GM12892 (cell line): ENCODE measurements at regions not wholly inside any gene's neighbourhood (a gene's known extent, or its start where the extent isn't known, plus 50 kb on each side); places are given as distances from the start of the nearest gene placed in this dataset.

ENCODE experiments used
- POLR2A ChIP-seq: IDR thresholded peaks from 2 replicates; pipeline ENCODE4 v1.6.1; 2011; ENCODE audit warnings: low read depth, low read length, control low read depth
- POLR2AphosphoS5 ChIP-seq: IDR thresholded peaks from 2 replicates; pipeline ENCODE4 v1.6.1; 2011; ENCODE audit warnings: low read depth, low read length, control low read depth

- no peak for TF ChIP-seq POLR2A
- no peak for TF ChIP-seq POLR2AphosphoS5
Observed at GRCh38 chr9:113781381-113781780, 94.7 kb upstream of the ZNF618 start.
